ENCODE measurements at regions not wholly inside any gene's neighbourhood (a gene's known extent, or its start where the extent isn't known, plus 50 kb on each side); places are given as distances from the start of the nearest gene placed in this dataset.
"Not testable (repeated sequence)": the region's sequence is repeated elsewhere in the genome, so short reads cannot be mapped to it uniquely, and the experiment has no call there.

DNA sequence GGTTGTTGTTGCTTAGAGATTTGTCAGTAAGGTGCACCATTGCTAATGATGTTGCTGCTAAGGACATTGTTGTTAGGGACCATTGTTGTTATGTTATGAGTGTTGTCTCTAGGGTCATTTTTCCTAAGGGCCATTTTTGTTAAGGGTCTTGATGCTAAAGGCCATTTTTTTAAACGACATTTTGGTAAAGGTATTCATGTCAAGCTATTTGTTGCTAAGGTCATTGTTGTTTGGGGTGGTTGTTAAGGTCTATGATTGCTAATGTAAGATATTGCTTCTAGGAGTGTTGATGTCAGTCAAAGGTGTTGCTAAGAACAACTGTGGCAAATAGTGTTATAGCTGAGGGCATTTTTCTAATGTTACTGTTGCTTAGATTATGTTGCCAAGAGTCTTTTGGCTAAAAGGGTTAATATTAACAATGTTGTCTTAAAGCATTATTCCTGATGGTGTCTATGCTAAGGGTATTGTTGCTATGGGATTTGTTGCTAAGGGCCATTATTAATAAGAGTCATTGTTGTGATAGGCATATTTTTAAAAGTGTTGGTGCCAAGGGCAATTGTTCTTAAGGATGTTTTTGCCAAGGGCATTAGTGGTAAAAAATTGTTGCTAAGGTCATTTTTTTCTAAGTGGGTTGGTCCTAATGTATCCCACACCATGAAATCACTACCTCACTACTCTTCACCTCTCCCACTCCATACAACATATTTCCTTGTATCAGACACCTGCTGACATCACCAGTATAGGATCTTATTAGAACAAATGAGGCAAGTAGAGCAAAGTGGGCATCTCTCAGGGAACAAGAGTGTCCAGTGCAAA lies 56.2 kb downstream of the SPATA31A6 start:
- peak; percentile 23 to 75 for DNase-seq (ENCODE audit: low read depth in 2 of 2)

DNA sequence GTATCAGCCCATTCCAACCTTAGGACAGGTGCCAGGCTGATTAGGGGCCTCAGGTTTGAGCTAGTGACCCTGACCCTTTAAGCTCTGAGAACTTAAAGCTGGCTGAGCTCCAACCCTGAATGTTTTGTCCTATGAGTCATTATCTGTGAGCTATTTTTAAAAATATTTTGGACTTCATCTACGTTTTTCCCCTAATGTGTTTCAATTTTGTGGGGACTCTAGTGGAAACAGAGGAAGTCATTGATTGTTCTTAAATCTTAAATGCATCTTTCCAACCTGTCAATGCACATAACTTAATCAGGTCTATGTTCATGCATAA lies 56.8 kb downstream of the SPATA31A6 start:
- peak; percentile 44 to 91 for DNase-seq (ENCODE audit: low read depth in 2 of 2)

DNA sequence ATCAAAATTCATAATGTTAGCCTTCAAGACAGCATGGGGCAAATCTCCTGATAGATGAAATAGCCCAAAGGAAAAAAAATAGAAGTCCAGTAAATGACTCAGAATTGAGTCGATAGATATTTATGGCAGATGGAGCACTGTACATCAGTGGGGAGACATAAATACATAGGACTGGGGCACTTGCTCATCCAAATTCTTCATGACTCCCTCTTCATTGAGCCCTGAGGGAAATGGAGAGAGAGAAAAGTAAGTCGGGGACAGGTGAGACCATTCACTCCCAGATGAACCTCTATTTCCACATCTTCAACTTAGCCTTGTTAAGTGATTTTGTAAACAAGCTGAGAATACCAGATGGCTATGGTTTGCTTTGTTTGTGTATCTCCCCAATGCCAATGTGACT lies 59.8 kb downstream of the SPATA31A6 start:
- not testable (repeated sequence) for DNase-seq (ENCODE audit: low read depth in 2 of 2)

DNA sequence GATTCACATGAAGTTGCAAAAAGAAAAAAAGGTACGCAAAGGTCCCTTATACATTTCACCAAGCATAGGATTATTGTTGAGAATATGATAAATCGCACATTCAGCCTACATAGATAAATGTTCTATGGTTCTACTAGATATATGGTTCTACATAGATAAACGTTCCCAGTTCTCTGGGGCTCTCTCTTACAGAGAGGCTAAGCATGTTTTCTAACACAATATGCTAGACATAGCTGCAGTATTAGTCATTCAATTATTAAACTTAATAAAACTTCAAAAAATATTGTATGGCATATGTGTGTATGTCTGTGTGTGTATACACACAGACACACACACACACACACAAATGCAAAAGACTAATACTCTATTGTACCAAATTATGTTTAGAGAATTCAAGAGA lies 60.4 kb downstream of the SPATA31A6 start:
- not testable (repeated sequence) for DNase-seq (ENCODE audit: low read depth in 2 of 2)

DNA sequence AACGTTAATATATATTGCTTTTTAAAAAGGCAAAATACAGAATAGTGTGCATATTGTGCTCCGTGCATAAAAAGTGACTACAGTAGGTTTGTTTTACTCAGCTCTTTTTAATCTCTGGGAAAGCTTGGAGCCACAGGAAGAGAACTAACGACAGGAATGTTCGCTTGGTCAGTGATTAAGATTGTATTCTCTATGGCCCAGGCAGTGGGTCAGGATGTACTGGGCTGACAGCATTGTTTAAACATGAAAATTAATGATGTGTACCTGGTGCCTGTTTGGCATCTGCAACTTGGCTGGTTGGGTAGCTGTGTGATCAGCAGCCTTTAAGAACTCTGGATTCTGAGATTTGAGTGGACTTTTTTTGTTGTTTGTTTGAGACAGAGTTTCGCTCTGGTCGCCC lies 85.3 kb downstream of the SPATA31A6 start:
- peak in 1 of 2 donors; percentile 62 for DNase-seq (ENCODE audit: low read depth in 2 of 2)

DNA sequence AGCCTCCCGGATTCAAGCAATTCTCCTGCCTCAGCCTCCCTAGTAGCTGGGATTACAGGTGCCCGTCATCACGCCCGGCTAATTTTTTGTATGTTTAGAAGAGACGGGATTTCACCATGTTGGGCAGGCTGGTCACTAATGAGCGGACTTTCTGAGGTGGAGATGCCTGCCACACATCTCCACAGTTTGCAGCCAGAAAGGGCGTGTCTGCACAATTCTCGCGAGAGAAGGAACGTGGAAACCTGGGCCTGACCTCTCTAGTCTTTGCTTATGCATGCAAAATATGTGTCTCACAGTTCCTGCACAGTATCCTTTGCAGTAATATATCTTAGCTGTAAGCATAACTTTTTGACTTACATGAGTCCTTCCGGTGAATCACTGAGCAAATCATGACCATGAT lies 85.7 kb downstream of the SPATA31A6 start:
- not testable (repeated sequence) for DNase-seq (ENCODE audit: low read depth in 2 of 2)

DNA sequence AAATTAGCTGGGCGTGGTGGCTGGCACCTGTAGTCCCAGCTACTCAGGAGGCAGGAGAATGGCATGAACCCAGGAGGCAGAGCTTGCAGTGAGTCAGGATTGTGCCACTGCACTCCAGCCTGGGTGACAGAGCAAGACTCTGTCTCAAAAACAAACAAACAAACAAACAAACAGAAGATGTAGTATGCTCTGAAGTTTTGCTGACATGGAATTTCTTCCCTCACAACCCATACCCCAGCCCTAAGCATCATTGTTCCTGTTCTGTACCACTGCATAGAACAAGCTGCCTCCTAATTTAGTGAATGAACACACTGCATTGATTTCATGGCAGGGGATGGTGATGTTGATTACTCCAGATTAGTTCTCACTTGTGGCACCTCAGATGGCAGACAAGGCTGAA lies 89.7 kb downstream of the SPATA31A6 start:
- not testable (repeated sequence) for DNase-seq (ENCODE audit: low read depth in 2 of 2)

DNA sequence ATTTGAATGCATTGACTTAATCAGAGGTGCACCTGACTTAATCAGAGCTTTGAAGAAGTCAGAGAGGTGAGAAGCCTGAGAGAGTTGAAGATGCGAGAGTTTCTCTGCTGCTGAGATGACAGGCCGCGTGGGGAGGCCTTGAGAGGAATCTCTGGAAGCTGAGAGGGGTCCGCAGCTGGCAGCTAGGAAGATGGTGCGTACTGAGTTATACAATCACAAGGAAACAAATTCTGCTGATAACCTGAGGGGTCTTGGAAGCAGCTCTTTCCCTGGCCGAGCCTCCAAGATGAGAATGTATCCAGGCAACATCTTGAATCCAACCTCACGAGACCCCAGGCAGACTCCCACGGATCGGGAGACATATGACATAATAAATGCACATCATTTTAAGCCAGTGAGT lies 91.7 kb downstream of the SPATA31A6 start:
- DNase-seq (ENCODE audit: low read depth in 2 of 2) = no peak

DNA sequence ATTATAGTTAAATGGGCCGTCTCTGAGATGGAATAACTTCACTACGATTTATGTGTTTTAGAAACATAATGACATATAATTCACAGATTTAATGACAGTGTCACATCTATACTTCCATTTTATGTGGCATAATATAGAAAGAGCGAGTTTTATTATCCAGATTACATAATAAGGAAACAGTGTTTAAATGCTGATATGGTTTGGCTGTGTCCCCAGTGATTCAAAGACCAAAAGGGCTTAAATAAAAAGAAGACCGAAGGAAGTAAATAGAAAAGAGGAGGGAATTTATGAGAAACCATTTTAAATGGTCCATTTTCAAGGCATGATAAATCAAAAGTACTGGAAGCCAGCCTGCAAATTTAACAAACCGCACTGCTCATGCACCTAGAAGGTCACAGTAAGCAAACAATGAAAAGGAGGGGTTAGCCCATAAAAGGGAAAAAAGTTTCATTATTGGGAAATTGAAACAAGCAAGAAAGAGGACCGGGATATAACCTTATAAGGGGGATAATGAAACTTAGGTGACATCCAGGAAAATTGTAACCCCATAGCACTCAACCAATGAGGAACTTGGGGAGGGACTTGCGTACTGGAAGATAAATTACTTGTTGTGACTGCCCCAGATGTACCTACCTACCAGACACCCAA lies 99.2 kb downstream of the SPATA31A6 start:
- DNase-seq (ENCODE audit: low read depth in 2 of 2) = peak in 1 of 2 donors; percentile 56

DNA sequence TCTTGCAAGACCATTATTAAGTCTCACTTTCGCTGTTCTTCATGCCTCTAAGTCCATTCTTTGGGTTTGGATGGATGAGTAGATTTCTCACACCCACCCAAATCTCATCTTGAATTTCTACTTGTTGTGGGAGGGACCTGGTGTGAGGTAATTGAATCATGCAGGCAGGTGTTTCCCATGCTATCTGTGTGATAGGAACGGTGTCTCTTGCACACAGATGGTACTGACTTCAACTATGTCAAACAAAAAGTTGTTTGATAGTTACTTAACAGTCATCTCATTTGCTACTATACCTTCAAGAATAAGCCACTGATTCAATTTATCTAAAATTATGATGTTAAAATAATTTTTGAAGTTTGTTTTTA lies 99.7 kb downstream of the SPATA31A6 start:
- not testable (repeated sequence) for DNase-seq (ENCODE audit: low read depth in 2 of 2)

DNA sequence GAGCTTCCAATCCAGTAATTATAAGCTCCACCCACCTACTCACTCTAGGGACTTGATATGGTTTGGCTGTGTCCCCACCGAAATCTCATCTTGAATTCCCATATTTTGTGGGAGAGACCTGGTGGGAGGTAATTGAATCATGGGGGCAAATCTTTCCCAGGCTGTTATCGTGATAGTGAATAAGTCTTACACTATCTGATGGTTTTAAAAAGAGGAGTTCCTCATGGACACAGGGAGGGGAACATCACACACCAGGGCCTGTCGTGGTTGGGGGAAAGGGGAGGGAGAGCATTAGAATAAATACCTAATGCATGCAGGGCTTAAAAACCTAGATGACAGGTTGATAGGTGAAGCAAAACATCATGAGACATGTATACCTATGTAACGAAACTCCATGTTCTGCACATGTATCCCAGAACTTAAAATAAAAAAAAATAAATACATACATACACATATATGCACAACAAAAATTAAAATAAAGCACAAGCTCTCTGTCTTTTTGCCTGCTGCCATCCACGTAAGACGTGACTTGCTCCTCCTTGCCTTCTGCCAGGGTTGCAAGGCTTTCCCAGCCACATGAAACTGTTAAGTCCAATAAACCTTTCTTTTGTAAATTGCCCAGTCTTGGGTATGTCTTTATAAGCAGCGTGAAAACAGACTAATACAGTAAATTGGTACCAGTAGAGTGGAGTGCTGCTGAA lies 102.8 kb downstream of the SPATA31A6 start:
- not testable (repeated sequence) for DNase-seq (ENCODE audit: low read depth in 2 of 2)

DNA sequence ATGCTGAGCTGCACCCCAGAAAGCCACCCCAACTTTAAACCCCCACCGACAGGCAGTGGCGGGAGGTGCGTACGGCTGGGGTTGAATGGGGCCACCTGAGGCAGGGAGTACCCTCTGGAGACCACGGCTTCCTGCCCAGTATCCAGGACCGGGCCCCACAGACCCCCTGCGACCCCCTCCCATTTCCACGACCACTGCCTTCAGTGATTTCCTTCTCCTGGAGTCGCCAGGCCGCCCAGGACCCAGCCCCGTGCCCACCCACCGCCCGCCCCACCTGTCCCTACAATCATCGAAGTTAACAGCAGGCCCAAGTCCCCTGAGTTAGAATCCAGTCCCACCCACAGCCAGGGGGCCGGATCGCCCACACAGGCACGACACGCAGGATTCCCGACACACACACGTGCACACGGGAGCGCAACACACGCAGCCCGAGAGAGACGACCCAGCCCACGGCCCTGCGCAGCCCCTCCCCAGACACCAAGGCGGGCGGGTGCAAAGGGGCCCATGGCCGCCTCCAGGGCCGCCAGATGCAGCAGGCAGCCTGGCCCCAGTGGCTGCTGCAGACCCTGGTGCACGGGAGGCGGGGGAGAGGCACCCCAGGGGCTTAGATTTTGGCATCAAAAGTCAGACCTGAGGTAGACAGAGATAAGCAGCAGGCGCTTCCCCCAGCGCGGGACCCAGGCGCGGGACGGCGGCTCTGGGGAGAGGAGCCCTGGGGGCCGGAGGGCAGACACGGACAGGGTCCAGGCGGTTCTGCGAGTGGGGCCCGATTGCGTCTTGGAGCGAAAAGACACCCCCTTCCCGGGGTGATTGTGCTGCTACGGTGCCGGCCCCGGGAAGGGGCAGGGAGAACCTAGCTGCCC lies 104.8 kb downstream of the SPATA31A6 start:
- DNase-seq (ENCODE audit: low read depth in 2 of 2) = not testable (repeated sequence)

DNA sequence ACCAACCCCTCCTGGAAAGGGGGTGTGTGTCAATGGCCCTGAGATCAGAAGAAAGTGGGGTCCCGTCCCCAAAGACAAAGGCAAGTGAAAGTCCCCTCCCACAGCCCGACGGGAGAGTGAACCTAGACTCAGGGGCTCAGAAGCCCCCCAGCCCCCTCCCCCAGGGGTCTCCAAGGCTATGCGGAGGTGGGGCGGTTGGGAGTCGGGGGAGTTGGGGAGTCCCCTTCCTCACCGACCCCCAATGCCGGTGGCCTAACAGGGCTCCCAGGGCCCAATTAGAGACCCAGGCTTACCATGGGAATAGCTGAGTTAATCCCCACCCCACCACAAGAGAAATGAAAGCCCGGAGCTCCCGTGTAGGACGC lies 105.4 kb downstream of the SPATA31A6 start:
- not testable (repeated sequence) for DNase-seq (ENCODE audit: low read depth in 2 of 2)

DNA sequence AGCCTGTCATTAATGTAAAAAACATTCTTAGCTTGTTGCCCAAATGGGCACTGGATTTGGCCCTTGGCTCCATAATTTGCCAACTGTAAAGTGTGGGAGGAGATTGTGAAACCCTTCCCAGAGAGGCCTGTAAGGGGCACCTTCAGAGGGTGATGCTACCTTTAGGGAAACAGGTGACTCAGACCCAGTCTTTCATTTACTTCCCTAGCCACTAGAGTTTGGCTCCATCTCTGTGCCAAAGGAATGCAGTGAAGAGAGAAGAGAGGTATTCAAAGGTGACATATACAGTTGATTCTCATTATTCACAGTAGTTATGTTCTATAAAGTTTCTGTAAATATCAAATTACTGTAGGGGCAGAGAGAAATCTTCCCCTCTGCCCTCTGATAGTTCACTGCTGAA lies 116.7 kb downstream of the SPATA31A6 start:
- DNase-seq (ENCODE audit: low read depth in 2 of 2) = not testable (repeated sequence)

DNA sequence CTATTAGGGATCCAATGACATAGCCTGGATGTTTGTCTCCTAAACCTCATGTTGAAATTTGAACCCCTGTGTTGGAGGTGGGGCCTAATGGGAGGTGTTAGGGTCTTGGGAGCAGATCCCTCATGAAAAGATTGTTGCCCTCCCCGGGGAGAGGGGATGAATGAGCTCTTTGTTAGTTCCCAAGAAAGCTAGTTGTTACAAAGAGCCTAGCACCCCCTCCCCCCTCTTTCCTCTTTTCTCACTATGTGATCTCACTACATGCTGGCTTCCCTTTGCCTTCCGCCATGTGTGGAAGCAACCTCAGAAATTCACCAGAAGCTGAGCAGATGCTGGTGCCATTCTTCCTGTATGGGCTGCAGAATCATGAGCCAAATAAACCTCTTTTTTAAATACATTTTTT lies 123.2 kb downstream of the SPATA31A6 start:
- DNase-seq (ENCODE audit: low read depth in 2 of 2) = not testable (repeated sequence)

DNA sequence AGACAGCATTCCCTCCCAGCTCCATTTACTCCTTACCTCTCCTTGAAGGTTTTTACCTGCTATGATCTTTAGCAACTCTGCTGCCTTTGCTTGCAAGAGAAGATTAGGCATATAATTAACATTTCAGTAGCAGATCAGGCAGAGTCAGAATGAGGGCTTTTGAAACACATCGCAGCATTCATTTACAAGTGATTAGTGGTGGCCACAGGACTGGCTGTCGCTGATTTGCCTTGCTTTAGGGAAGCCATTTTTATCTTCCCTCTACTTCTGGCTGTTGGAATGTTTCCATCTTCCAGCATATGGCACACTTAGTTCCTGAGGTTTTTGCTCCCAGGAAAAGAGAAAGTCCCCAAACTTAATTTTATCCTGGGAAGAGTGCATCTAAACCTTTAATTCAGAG lies 124.0 kb downstream of the SPATA31A6 start:
- DNase-seq (ENCODE audit: low read depth in 2 of 2) = not testable (repeated sequence)

DNA sequence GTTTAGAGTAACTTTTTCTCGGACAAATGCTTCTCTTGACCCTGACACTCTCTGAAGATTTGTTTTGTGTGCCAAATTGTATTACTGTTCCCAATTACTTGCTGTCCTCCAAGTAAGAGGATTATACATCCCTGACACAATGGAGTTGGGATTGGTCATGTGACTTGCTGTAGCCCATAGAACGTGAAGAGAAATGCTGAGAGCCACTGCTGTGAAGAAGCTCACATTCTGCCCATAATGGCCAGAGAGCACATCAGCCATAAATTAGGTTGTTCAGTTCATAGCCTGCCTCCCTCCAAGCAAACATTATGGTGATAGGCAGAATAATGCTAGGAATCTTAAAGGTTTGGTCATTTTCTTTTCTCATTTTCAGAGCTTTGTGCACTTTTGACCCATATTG lies 127.5 kb downstream of the SPATA31A6 start:
- not testable (repeated sequence) for DNase-seq (ENCODE audit: low read depth in 2 of 2)

DNA sequence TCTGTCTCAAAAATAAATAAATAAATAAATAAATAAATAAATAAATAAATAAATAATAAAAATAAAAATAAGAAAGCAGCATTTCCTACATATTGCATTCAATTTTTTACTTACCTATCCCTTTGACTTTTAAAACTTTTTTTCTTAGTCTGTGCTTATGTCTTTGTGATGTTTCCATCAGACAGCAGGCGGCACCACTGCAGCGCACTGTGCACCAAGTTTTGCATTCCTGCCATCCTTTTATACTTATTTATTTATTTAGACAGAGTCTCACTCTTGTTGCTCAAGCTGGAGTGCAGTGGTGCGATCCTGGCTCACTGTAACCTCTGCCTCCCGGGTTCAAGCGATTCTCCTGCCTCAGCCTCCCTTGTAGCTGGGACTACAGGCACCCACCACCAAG lies 132.6 kb downstream of the SPATA31A6 start:
- DNase-seq (ENCODE audit: low read depth in 2 of 2) = not testable (repeated sequence)

DNA sequence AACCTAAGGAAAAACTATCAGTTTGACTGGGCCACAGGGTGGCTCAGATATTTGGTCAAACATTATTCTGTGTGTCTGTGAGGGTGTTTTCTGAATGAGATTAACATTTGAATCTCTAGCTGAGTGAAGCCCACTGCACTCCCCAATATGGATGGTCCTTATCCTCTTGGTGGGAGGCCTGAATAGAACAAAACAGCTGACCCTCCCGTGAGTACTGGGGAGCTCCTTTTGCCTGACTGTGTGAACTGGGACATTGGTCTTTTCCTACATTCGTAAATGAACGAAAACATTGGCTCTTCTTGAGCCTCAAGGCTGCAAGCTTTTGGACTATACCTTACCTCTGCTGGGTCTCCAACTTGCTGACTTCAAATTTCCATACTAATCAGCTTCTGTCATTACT lies 134.2 kb downstream of the SPATA31A6 start:
- DNase-seq (ENCODE audit: low read depth in 2 of 2) = not testable (repeated sequence)

DNA sequence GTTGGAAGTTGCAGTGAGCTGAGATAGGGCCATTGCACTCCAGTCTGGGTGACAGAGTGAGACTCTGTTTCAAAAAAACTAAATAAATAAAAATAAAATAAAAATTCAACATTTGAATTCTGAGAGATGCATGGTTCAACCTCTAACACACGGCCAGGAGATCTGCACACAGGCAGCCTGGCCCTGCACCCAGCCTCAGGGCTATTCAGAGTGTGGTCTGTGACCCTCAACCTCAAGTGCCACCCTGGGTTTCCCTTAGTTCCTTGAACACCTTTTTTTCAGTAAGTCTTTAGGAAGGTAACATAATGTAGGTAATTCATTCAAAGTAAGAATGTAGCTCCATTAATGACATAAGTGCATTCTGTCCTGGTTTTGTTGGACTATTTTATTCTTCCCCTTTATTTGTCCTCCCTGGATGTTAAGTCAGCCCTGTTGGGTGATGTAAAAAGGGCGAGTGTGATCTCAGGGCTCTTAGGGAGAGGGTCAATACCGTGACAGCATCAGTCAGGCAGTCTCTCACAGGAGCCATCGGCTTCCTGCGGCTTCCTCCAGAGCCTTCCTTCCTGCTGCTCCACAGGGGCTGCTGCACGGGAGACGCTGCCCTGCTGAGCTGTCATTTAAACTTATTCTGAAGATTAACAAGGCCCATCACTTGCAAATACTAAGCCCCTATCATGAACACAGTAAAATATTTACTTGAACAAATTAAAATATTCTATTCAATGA lies 139.8 kb downstream of the SPATA31A6 start:
- DNase-seq (ENCODE audit: low read depth in 2 of 2) = peak; percentile 12 to 33

DNA sequence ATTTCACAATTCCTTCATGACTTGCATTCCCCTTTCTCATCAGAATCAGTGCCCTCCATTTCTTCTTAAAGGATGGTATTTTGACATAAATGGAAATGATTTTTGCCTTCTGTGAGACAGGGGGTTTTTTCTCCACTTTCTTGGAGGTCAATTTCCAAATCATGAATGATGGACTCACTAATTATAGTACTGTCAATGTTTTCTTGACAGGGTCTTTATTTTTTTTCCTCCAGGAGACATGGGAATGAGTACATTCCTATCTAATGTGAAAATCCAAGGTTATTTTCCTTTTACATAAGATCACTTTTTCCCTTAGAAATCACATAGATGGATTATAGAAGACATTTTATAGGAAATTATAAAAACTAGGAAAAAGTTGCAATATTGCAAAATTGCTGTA lies 141.7 kb downstream of the SPATA31A6 start:
- DNase-seq (ENCODE audit: low read depth in 2 of 2) = not testable (repeated sequence)

Measured in lung microvascular endothelial cell (primary cell).